ENCODE measurements at regions not wholly inside any gene's neighbourhood (a gene's known extent, or its start where the extent isn't known, plus 50 kb on each side); places are given as distances from the start of the nearest gene placed in this dataset.
A peak's percentile ranks its signal among the peaks of the same experiment; 100 is the strongest.

DNA sequence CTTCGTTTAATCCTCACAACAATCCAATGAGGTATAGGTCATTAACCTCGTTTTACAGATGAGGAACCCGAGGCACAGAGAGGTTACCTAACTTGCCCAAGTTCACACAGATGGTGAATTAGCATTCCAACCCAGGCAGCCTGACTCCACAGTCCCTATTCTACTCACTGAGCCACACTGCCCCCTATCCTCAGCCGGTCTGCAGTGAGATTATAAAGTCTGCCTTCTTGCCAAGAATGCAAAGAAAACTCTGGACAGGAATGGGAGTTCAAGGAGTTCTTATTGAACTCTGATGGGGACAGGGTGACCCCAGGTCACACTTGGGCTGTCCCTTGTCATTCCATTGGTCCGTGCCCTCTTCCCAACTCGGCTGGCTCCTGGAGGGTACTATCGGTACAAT is 94.0 kb upstream of the KCNK12 start:
- Histone ChIP-seq H3K9ac (replicated peaks in 1 of 4; ENCODE audit: extremely low read depth in 1 of 4, low read depth in 3 of 4, low read length in 3 of 4) (no peak overlapping the region), H3K79me2 (ENCODE audit: control insufficient read depth in 1 of 2, insufficient read depth in 2 of 2, low read length in 2 of 2) (no peaks in the 10 kb centered on the region), H3K36me3 (ENCODE audit: control insufficient read depth in 2 of 4, insufficient read depth in 4 of 4, low read length in 3 of 4) (no peaks in the 10 kb centered on the region), H2BK5ac (ENCODE audit: low read depth, low read length) (no peak overlapping the region; the same call in 1 of the 2 replicates), H3K9me3 (ENCODE audit: insufficient read depth in 2 of 2, low read depth in 1 of 2, low read length in 1 of 2) (no peaks in the 10 kb centered on the region), H3K27me3 (replicated peaks in 1 of 4; ENCODE audit: control insufficient read depth in 3 of 4, extremely low read depth in 1 of 4, insufficient read depth in 3 of 4, low read length in 3 of 4) (no peaks in the 10 kb centered on the region), H2BK15ac (ENCODE audit: low read length) (0 out of 2 replicates have a peak overlapping the region, but pooled peaks have one; percentile 76), H4K91ac (replicated peaks; ENCODE audit: insufficient read length, low read length) (peak overlapping the region; percentile 87), H3K4ac (replicated peaks; ENCODE audit: insufficient read length, low read depth, low read length) (peak overlapping the region; percentile 8), H4K20me1 (replicated peaks in 1 of 2; ENCODE audit: control insufficient read depth in 1 of 2, insufficient read depth in 2 of 2, low read length in 2 of 2) (no peaks in the 10 kb centered on the region), H4K8ac (ENCODE audit: extremely low read depth, insufficient read depth, low read length) (no peak overlapping the region), H2BK12ac (ENCODE audit: low read depth, low read length) (peak overlapping the region; percentile 71; the same call in 1 of the 2 replicates), H3K23ac (ENCODE audit: insufficient read length) (no peak overlapping the region), H3K56ac (replicated peaks; ENCODE audit: insufficient read length, low read depth, low read length) (no peak overlapping the region), H3K27ac (ENCODE audit: low read depth, low read length) (no peak overlapping the region), H3K4me2 (ENCODE audit: insufficient read depth in 1 of 2, low read depth in 2 of 2, low read length in 2 of 2) (no peak overlapping the region), H4K5ac (ENCODE audit: insufficient read length, low read depth, low read length) (no peak overlapping the region), H3K18ac (ENCODE audit: extremely low read depth, low read length) (no peak overlapping the region), H3K14ac (ENCODE audit: insufficient read length) (no peak overlapping the region), H3K23me2 (ENCODE audit: low read depth, low read length) (no peaks in the 10 kb centered on the region), H3K79me1 (ENCODE audit: low read depth, low read length) (no peaks in the 10 kb centered on the region), H2AFZ (ENCODE audit: low read length) (no peak overlapping the region), H2AK5ac (ENCODE audit: low read depth, low read length) (no peak overlapping the region), H2BK120ac (replicated peaks; ENCODE audit: low read depth, low read length) (peak overlapping the region; percentile 97), H3K4me3 (ENCODE audit: extremely low read depth in 1 of 4, insufficient read depth in 2 of 4, low read depth in 3 of 4, low read length in 4 of 4) (no peak overlapping the region), H3K4me1 (replicated peaks in 1 of 4; ENCODE audit: control insufficient read depth in 3 of 4, insufficient read depth in 4 of 4, low read length in 3 of 4) (peaks cover 2 to 15% (median 10%) of the 10 kb centered on the region in 4 experiments; a peak in 5 of 7 replicates), H2BK20ac (ENCODE audit: low read length) (peak overlapping the region; percentile 98)
- 61% methylated on average over 7 of the region's 7 CpGs; no CpG with 5 or more reads in 1 of the 2 experiments for WGBS, 2 experiments (ENCODE audit: extremely low coverage in 1 of 2, insufficient coverage in 1 of 2, insufficient read length in 1 of 2, insufficient replicate concordance in 2 of 2, low coverage in 1 of 2, low lambda C conversion rate in 2 of 2, missing lambda C conversion rate in 1 of 2)
- peak in 1 of 2 experiments; percentile 58 for DNase-seq (ENCODE audit: low read depth in 1 of 2, low spot score in 2 of 2)
- TF ChIP-seq CBX8 (IDR thresholded peaks at IDR 0.05; ENCODE audit: borderline replicate concordance, low read depth, low read length) (no peak), EP300 (IDR thresholded peaks at IDR 0.05; ENCODE audit: borderline replicate concordance in 1 of 2, low read depth in 2 of 2, low read length in 2 of 2) (no peak), TCF12 (IDR thresholded peaks at IDR 0.05; ENCODE audit: low read depth, low read length) (0 out of 2 replicates have a peak, but pooled peaks have one; percentile 46), KDM1A (IDR thresholded peaks at IDR 0.05; ENCODE audit: borderline replicate concordance, low read length) (0 out of 2 replicates have a peak, but pooled peaks have one; percentile 51), RAD21 (IDR thresholded peaks at IDR 0.05 in 1 of 2, conservative IDR thresholded peaks at IDR 0.05 in 1 of 2; ENCODE audit: low read depth in 2 of 2, low read length in 2 of 2) (peak; percentile 63 to 76)
- TF ChIP-seq, protein P1, sequence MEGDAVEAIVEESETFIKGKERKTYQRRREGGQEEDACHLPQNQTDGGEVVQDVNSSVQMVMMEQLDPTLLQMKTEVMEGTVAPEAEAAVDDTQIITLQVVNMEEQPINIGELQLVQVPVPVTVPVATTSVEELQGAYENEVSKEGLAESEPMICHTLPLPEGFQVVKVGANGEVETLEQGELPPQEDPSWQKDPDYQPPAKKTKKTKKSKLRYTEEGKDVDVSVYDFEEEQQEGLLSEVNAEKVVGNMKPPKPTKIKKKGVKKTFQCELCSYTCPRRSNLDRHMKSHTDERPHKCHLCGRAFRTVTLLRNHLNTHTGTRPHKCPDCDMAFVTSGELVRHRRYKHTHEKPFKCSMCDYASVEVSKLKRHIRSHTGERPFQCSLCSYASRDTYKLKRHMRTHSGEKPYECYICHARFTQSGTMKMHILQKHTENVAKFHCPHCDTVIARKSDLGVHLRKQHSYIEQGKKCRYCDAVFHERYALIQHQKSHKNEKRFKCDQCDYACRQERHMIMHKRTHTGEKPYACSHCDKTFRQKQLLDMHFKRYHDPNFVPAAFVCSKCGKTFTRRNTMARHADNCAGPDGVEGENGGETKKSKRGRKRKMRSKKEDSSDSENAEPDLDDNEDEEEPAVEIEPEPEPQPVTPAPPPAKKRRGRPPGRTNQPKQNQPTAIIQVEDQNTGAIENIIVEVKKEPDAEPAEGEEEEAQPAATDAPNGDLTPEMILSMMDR (IDR thresholded peaks at IDR 0.05; ENCODE audit: control extremely low read depth in 1 of 3, insufficient read depth in 1 of 3, low read depth in 1 of 3, low read length in 3 of 3) = peak; percentile 56 to 70 (median 61)
- CTCF ChIA-PET (ENCODE audit: partially characterized antibody) = interaction anchor here (9.2 kb wide), 1 partner anchor 11 kb away, joined by 64 read pairs; no protein-coding TSS in a partner anchor
- POLR2A ChIA-PET (ENCODE audit: partially characterized antibody) = no interaction called here
- peak; percentile 68 for FAIRE-seq

Data from H1 (cell line).